ENCODE measurements at regions not wholly inside any gene's neighbourhood (a gene's known extent, or its start where the extent isn't known, plus 50 kb on each side); places are given as distances from the start of the nearest gene placed in this dataset.

DNA sequence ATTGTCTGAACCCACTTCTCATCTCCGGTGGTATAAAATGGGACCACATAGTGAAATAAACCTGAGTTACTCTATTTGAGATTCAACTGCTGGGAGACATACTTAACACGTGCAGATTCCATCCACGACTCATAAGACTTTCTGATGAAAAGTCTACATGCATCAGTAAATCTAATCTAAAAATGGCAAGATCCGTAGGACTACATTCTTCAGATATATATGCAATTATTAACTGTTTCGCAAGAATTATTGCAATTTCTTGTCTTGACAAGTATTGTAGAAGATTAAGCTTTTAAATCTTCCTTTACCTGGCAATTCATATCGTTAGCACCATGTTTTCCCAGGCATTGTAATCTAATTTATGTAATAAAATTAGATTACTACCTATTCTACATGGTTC lies 718.7 kb upstream of the CBLB start:
- no peaks in the 10 kb centered on the region for H3K4me1 ChIP-seq (ENCODE audit: control insufficient read depth in 4 of 4, insufficient read depth in 4 of 4, low read length in 3 of 4)
- H3K27me3 ChIP-seq (ENCODE audit: control insufficient read depth in 4 of 4, insufficient read depth in 4 of 4, low read length in 3 of 4), result peaks cover 0 to 5% (median 0%) of the 10 kb centered on the region in 4 donors
- DNase-seq (ENCODE audit: low spot score), result no peak
- no peak for TF ChIP-seq RXRA (IDR thresholded peaks at IDR 0.05)
- no peak for TF ChIP-seq EGR1 (IDR thresholded peaks at IDR 0.05; ENCODE audit: low read depth in 2 of 2)
- 85% methylated on average over 6 of the region's 6 CpGs for WGBS
- H3K36me3 ChIP-seq (ENCODE audit: control insufficient read depth in 4 of 4, insufficient read depth in 3 of 4, low read depth in 1 of 4, low read length in 3 of 4), result no peaks in the 10 kb centered on the region
- H3K4me3 ChIP-seq (ENCODE audit: low read depth in 1 of 3, low read length in 3 of 3), result no peak overlapping the region
- no peak overlapping the region for H3K27ac ChIP-seq (ENCODE audit: low read depth in 1 of 2, low read length in 2 of 2)
- H3K9me3 ChIP-seq (ENCODE audit: control insufficient read depth in 4 of 4, low read length in 3 of 4), result no peaks in the 10 kb centered on the region
- H3K9ac ChIP-seq (ENCODE audit: low read depth in 1 of 2, low read length in 2 of 2), result no peak overlapping the region

GRCh38 chr3:106588739-106589138 lies 719.9 kb upstream of the CBLB start:
- WGBS, result 94% methylated on average over 1 of the region's 1 CpG
- Histone ChIP-seq H3K9me3 (ENCODE audit: control insufficient read depth in 4 of 4, low read length in 3 of 4) (no peaks in the 10 kb centered on the region), H3K27me3 (ENCODE audit: control insufficient read depth in 4 of 4, insufficient read depth in 4 of 4, low read length in 3 of 4) (peaks cover 0 to 3% (median 0%) of the 10 kb centered on the region in 4 donors), H3K4me3 (ENCODE audit: low read depth in 1 of 3, low read length in 3 of 3) (no peak overlapping the region), H3K9ac (ENCODE audit: low read depth in 1 of 2, low read length in 2 of 2) (no peak overlapping the region), H3K27ac (ENCODE audit: low read depth in 1 of 2, low read length in 2 of 2) (no peak overlapping the region), H3K4me1 (ENCODE audit: control insufficient read depth in 4 of 4, insufficient read depth in 4 of 4, low read length in 3 of 4) (no peaks in the 10 kb centered on the region), H3K36me3 (ENCODE audit: control insufficient read depth in 4 of 4, insufficient read depth in 3 of 4, low read depth in 1 of 4, low read length in 3 of 4) (no peaks in the 10 kb centered on the region)
- DNase-seq (ENCODE audit: low spot score), result no peak
- TF ChIP-seq RXRA (IDR thresholded peaks at IDR 0.05), result no peak
- TF ChIP-seq HNF4A (conservative IDR thresholded peaks at IDR 0.05), result no peak
- no peak for TF ChIP-seq YY1 (IDR thresholded peaks at IDR 0.05)
- TF ChIP-seq, protein P1, sequence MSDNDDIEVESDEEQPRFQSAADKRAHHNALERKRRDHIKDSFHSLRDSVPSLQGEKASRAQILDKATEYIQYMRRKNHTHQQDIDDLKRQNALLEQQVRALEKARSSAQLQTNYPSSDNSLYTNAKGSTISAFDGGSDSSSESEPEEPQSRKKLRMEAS (IDR thresholded peaks at IDR 0.05), result no peak
- no peak for TF ChIP-seq GABPA (IDR thresholded peaks at IDR 0.05 in 1 of 2, conservative IDR thresholded peaks at IDR 0.05 in 1 of 2)
- no peak for TF ChIP-seq TAF1 (conservative IDR thresholded peaks at IDR 0.05)
- no peak for TF ChIP-seq RAD21 (IDR thresholded peaks at IDR 0.05)
- TF ChIP-seq, protein P2, sequence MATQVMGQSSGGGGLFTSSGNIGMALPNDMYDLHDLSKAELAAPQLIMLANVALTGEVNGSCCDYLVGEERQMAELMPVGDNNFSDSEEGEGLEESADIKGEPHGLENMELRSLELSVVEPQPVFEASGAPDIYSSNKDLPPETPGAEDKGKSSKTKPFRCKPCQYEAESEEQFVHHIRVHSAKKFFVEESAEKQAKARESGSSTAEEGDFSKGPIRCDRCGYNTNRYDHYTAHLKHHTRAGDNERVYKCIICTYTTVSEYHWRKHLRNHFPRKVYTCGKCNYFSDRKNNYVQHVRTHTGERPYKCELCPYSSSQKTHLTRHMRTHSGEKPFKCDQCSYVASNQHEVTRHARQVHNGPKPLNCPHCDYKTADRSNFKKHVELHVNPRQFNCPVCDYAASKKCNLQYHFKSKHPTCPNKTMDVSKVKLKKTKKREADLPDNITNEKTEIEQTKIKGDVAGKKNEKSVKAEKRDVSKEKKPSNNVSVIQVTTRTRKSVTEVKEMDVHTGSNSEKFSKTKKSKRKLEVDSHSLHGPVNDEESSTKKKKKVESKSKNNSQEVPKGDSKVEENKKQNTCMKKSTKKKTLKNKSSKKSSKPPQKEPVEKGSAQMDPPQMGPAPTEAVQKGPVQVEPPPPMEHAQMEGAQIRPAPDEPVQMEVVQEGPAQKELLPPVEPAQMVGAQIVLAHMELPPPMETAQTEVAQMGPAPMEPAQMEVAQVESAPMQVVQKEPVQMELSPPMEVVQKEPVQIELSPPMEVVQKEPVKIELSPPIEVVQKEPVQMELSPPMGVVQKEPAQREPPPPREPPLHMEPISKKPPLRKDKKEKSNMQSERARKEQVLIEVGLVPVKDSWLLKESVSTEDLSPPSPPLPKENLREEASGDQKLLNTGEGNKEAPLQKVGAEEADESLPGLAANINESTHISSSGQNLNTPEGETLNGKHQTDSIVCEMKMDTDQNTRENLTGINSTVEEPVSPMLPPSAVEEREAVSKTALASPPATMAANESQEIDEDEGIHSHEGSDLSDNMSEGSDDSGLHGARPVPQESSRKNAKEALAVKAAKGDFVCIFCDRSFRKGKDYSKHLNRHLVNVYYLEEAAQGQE (IDR thresholded peaks at IDR 0.05), result no peak
- TF ChIP-seq EGR1 (IDR thresholded peaks at IDR 0.05; ENCODE audit: low read depth in 2 of 2), result no peak
- TF ChIP-seq HNF4G (IDR thresholded peaks at IDR 0.05), result no peak
- no peak for TF ChIP-seq FOXA1 (IDR thresholded peaks at IDR 0.05)
- TF ChIP-seq NR2F2 (IDR thresholded peaks at IDR 0.05), result no peak
- TF ChIP-seq CTCF (IDR thresholded peaks at IDR 0.05; ENCODE audit: low read depth, low read length, missing input control), result no peak

All from liver (tissue), 8 donors.